ENCODE measurements at regions not wholly inside any gene's neighbourhood (a gene's known extent, or its start where the extent isn't known, plus 50 kb on each side); places are given as distances from the start of the nearest gene placed in this dataset.
"Not testable (repeated sequence)": the region's sequence is repeated elsewhere in the genome, so short reads cannot be mapped to it uniquely, and the experiment has no call there.

- DNase-seq = no peak
These were observed 364.3 kb upstream of the PTCHD4 start for GRCh38 chr6:48475275-48475674.

GRCh38 chr6:48474830-48475229 lies 363.8 kb upstream of the PTCHD4 start:
- no peak for DNase-seq

- no peak for DNase-seq
These were observed 363.1 kb upstream of the PTCHD4 start for GRCh38 chr6:48474136-48474535.

- no peak for DNase-seq
These were observed 361.5 kb upstream of the PTCHD4 start for GRCh38 chr6:48472535-48472934.

- no peak for DNase-seq
These were observed 361.1 kb upstream of the PTCHD4 start for GRCh38 chr6:48472091-48472490.

- DNase-seq = no peak
These were observed 360.3 kb upstream of the PTCHD4 start for GRCh38 chr6:48471326-48471725.

GRCh38 chr6:48449002-48449401 lies 338.0 kb upstream of the PTCHD4 start:
- DNase-seq = no peak

- no peak for DNase-seq
These were observed 336.3 kb upstream of the PTCHD4 start for GRCh38 chr6:48447251-48447650.

- no peak for DNase-seq
These were observed 318.6 kb upstream of the PTCHD4 start for GRCh38 chr6:48429610-48430009.

GRCh38 chr6:48429021-48429420 lies 318.0 kb upstream of the PTCHD4 start:
- no peak for DNase-seq

- no peak for DNase-seq
These were observed 315.6 kb upstream of the PTCHD4 start for GRCh38 chr6:48426636-48427035.

GRCh38 chr6:48423640-48424365 lies 312.8 kb upstream of the PTCHD4 start:
- no peak for DNase-seq

GRCh38 chr6:48419992-48420391 lies 309.0 kb upstream of the PTCHD4 start:
- no peak for DNase-seq

GRCh38 chr6:48417927-48418326 lies 306.9 kb upstream of the PTCHD4 start:
- no peak for DNase-seq

GRCh38 chr6:48412656-48413055 lies 301.7 kb upstream of the PTCHD4 start:
- DNase-seq = no peak

GRCh38 chr6:48404927-48405326 lies 293.9 kb upstream of the PTCHD4 start:
- DNase-seq = no peak

- no peak for DNase-seq
These were observed 292.6 kb upstream of the PTCHD4 start for GRCh38 chr6:48403587-48403986.

GRCh38 chr6:48401016-48401415 lies 290.0 kb upstream of the PTCHD4 start:
- DNase-seq = no peak

- no peak for DNase-seq
These were observed 286.9 kb upstream of the PTCHD4 start for GRCh38 chr6:48397887-48398286.

- no peak for DNase-seq
These were observed 278.4 kb upstream of the PTCHD4 start for GRCh38 chr6:48389146-48390043.

- DNase-seq = no peak
These were observed 277.0 kb upstream of the PTCHD4 start for GRCh38 chr6:48388044-48388443.

GRCh38 chr6:48378884-48379407 lies 267.9 kb upstream of the PTCHD4 start:
- DNase-seq = peak; percentile 1

GRCh38 chr6:48377115-48377514 lies 266.1 kb upstream of the PTCHD4 start:
- DNase-seq = no peak

- not testable (repeated sequence) for DNase-seq
These were observed 260.2 kb upstream of the PTCHD4 start for GRCh38 chr6:48371226-48371625.

Data from NCI-H1092 treated with DMSO at 0.1 percent for 48 hours (cell line).